ENCODE measurements at regions not wholly inside any gene's neighbourhood (a gene's known extent, or its start where the extent isn't known, plus 50 kb on each side); places are given as distances from the start of the nearest gene placed in this dataset.
"Not testable (repeated sequence)": the region's sequence is repeated elsewhere in the genome, so short reads cannot be mapped to it uniquely, and the experiment has no call there.

- DNase-seq (ENCODE audit: insufficient read length, low spot score) (no peak), FAIRE-seq (no peak)
- TF ChIP-seq POLR2A (IDR thresholded peaks at IDR 0.05; ENCODE audit: low read depth, low read length): no peak
Observed at GRCh38 chr1:69090752-69091151, 477.0 kb upstream of the LRRC7 start.

DNA sequence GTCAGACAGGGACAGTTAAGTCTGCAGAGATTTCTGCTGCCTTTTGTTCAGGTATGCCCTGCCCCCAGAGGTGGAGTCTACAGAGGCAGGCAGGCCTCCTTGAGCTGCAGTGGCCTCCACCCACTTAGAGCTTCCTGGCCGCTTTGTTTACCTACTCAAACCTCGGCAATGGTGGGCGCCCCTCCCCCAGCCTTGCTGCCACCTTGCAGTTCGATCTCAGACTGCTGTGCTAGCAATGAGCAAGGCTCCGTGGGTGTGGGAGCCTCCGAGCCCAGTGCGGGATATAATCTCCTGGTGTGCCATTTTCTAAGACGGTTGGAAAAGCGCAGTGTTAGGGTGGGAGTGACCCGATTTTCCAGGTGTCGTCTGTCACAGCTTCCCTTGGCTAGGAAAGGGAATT, 465.7 kb upstream of the LRRC7 start:
- DNase-seq (ENCODE audit: insufficient read length, low spot score); FAIRE-seq: not testable (repeated sequence)

DNA sequence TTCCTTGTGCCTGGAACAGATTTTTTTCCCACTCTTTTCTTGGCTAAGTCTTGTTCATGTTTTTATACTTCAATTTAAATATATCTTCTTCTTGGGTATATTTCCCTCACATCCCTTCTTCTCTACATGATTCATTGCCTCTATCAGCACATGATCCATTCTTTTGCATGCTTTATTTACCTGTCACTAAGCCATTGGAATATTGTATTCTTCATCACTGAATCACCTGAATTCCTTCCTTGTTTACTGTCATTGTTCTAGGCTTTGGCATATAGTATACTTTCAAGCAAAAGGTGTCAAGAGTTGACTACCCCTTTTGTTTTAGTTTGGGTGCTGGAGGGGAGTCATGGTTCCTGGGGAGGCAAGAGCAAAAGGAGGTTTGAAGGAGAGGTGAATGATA, 464.5 kb upstream of the LRRC7 start:
- DNase-seq (ENCODE audit: insufficient read length, low spot score) (no peak), FAIRE-seq (no peak)
- no peak for TF ChIP-seq POLR2A (IDR thresholded peaks at IDR 0.05; ENCODE audit: low read depth, low read length)

DNA sequence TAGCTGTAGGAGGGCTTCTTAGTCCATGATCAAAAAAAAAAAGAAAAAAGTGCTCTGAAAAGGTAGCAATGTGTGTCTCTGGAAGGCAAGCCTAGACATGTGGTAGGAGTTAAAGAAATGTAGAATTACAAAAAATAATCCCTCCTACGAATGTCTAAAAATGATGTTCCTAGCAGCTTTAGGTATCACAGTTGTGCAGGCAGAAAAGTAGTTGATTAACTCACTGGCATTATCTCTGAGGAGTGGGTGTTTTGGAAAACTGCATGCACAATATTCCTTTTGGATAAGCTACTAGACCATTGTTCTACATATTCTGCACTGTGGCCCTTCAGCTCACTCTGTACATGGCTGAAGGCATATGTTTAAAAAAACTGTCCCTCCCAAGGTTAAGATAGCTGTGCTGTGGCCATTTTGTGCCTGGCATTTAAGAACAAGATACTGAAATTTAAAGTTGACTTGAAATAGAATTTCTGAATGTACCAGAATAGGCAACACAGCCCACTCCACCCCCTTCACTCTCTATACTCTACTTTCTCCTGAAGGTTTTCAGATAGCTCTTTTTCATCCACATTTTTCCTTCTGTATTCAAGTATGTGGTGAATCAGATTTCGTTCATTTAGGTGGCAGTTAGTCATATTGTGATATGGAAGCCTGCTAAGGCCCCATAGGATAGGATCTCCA, 463.9 kb upstream of the LRRC7 start:
- no peak for FAIRE-seq
- no peak for DNase-seq (ENCODE audit: insufficient read length, low spot score)
- TF ChIP-seq POLR2A (IDR thresholded peaks at IDR 0.05; ENCODE audit: low read depth, low read length): no peak

DNA sequence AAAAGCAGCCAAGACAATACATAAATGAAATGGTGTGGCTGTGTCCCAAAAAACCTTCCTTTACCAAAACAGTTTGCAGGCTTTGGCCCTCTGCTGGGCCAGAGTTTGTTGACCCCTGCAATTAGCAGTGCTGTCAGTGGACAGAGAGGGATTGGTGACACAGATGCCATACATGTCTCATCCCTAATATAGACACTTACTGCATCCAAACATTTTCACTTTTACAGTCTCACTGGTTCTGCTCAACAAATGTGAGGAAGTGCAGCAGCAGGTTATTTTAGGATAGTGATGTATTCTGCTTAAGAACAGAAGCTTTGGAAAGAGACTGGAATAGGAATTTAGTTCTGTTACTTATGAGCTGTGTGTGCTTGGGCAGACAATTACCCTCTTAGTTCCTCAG, 462.8 kb upstream of the LRRC7 start:
- TF ChIP-seq POLR2A (IDR thresholded peaks at IDR 0.05; ENCODE audit: low read depth, low read length): no peak
- FAIRE-seq (no peak), DNase-seq (ENCODE audit: insufficient read length, low spot score) (no peak)

- TF ChIP-seq POLR2A (IDR thresholded peaks at IDR 0.05; ENCODE audit: low read depth, low read length): no peak
- DNase-seq (ENCODE audit: insufficient read length, low spot score): no peak
- no peak for FAIRE-seq
Observed at GRCh38 chr1:69109277-69109676, 458.4 kb upstream of the LRRC7 start.

DNA sequence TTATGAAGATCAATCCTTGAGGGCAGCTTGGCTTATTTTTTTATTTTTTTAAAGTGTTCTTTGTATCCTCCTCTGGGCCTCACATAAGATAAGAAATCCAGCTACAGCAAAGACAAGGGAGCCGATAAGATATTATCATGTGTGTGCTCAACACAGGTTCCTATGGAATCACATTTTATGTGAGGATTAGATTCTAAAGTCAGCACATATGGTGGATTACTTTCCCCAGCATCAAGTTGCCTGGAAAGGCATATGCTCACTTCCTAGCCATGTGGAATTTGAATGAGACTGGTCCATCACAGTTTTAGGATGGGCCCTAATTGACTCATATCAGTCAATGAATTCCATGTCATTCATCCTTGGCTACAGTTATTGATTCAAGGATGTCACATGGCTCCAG, 456.9 kb upstream of the LRRC7 start:
- DNase-seq (ENCODE audit: insufficient read length, low spot score) (no peak), FAIRE-seq (no peak)
- TF ChIP-seq POLR2A (IDR thresholded peaks at IDR 0.05; ENCODE audit: low read depth, low read length): no peak

DNA sequence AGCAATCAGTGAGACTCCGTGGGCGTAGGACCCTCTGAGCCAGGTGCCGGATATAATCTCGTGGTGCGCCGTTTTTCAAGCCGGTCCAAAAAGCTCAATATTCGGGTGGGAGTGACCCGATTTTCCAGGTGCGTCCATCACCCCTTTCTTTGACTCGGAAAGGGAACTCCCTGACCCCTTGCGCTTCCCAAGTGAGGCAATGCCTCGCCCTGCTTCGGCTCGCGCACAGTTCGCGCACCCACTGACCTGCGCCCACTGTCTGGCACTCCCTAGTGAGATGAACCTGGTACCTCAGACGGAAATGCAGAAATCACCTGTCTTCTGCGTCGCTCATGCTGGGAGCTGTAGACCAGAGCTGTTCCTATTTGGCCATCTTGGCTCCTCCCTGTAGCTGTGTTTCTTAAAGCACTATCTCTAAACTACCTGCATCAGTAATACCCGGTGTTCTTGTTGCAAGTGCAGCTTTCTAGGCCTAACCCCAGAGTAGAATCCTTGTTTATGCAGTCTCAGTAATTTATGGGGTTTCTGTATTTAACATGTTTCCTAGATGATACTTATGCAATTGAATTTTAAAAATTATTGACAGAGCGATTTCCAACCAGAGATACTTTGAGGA, 447.5 kb upstream of the LRRC7 start:
- not testable (repeated sequence) for DNase-seq (ENCODE audit: insufficient read length, low spot score); FAIRE-seq

DNA sequence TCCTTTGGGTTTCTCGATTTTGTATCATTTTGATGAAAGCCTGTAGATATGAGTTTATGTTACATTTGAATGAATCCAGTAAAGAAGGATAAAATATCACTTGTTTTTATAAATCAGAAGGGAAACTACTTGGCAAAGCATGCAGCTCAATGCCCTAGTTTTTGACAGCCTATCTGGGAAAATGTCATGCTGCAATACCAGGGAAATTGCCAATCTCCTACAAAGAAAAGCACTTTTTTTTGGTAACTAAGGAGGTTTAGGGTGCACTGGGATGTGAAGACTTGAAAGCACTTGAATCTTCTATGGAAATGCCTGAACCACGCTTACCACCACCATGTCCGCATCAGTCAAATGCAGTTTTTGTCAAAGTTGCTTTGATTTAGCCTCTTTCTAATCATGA, 446.9 kb upstream of the LRRC7 start:
- FAIRE-seq (no peak), DNase-seq (ENCODE audit: insufficient read length, low spot score) (no peak)
- no peak for TF ChIP-seq POLR2A (IDR thresholded peaks at IDR 0.05; ENCODE audit: low read depth, low read length)

GRCh38 chr1:69121723-69122122, 446.0 kb upstream of the LRRC7 start:
- FAIRE-seq (no peak), DNase-seq (ENCODE audit: insufficient read length, low spot score) (no peak)
- TF ChIP-seq POLR2A (IDR thresholded peaks at IDR 0.05; ENCODE audit: low read depth, low read length): no peak

DNA sequence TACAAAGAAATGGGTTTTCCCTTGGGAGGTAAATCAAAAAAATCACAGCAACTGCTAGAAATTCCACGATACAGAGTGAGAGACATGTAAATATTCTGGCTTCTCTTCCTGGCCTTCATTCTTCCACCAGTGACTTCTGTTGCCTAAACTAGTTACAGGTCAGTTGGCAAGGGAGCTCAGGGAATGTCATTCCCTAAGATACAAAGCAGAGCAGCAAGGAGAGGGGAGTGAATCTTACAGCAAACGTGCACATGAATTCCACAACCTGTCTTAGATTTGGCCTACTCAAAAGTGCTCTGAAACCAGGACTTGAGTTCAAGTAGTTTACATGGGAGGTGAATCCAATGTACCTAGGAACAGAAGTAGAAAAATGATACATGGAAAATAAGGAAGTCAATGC, 445.3 kb upstream of the LRRC7 start:
- no peak for TF ChIP-seq POLR2A (IDR thresholded peaks at IDR 0.05; ENCODE audit: low read depth, low read length)
- FAIRE-seq (no peak), DNase-seq (ENCODE audit: insufficient read length, low spot score) (no peak)

DNA sequence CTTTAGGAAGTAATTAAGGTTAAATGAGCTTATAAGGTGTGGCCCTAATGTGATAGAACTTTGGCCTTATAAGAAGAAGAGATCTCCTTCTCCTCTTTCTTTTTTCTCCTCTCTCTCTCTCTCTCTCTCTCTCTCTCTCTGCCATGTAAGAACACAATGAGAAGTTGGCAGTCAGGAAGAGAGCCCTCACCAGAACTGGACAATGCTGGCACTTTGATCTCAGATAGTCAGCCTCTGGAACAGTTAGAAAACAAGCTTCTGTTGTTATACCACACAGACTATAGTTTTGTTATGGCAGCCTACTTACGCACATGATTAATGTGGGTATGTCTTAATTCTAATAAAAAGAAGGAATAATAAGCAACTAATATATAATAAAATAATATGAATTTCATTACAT, 444.2 kb upstream of the LRRC7 start:
- DNase-seq (ENCODE audit: insufficient read length, low spot score): no peak
- TF ChIP-seq POLR2A (IDR thresholded peaks at IDR 0.05; ENCODE audit: low read depth, low read length): no peak
- no peak for FAIRE-seq

- TF ChIP-seq POLR2A (IDR thresholded peaks at IDR 0.05; ENCODE audit: low read depth, low read length): no peak
- DNase-seq (ENCODE audit: insufficient read length, low spot score) (no peak), FAIRE-seq (no peak)
Observed at GRCh38 chr1:69126796-69127195, 440.9 kb upstream of the LRRC7 start.

GRCh38 chr1:69128204-69128603, 439.5 kb upstream of the LRRC7 start:
- FAIRE-seq (no peak), DNase-seq (ENCODE audit: insufficient read length, low spot score) (no peak)
- TF ChIP-seq POLR2A (IDR thresholded peaks at IDR 0.05; ENCODE audit: low read depth, low read length): no peak

- no peak for FAIRE-seq
- TF ChIP-seq POLR2A (IDR thresholded peaks at IDR 0.05; ENCODE audit: low read depth, low read length): no peak
- no peak for DNase-seq (ENCODE audit: insufficient read length, low spot score)
Observed at GRCh38 chr1:69129538-69129937, 438.2 kb upstream of the LRRC7 start.

DNA sequence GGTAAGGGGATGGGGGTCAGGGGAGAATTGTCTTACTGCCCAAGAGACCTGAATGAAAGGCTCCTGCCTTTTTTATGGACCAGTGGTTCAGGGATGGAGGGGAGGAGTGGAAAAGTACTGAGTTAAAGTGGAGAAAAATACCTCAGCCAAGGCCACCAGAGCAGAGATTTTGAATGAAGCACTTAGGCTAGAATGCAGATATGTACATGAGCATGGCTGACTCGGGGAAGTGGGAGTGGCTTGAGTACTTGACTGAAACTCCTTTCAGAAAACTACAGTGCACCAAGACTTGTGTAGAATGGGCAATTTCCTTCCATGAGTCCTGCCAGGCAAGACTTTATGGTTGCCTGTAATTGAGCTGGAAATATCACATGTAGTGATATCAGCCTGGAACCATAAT, 429.6 kb upstream of the LRRC7 start:
- DNase-seq (ENCODE audit: insufficient read length, low spot score) (no peak), FAIRE-seq (no peak)
- TF ChIP-seq POLR2A (IDR thresholded peaks at IDR 0.05; ENCODE audit: low read depth, low read length): no peak

Data from H54 (cell line).